Neuronal stem cell (in vitro differentiated cells): ENCODE measurements at regions not wholly inside any gene's neighbourhood (a gene's known extent, or its start where the extent isn't known, plus 50 kb on each side); places are given as distances from the start of the nearest gene placed in this dataset.

Experiments used
- DNase-seq: peaks from one replicate; pipeline ENCODE4 v3.0.0-alpha.2; 2013; ENCODE audit warnings: low spot score
- H2AFZ ChIP-seq: one replicate; pipeline ENCODE4 v1.6.1; 2013; ENCODE audit warnings: mild to moderate bottlenecking, low read length, inconsistent platforms
- H2AK5ac ChIP-seq: 2 replicates; pipeline ENCODE4 v1.6.1; 2013; ENCODE audit warnings: low read depth, mild to moderate bottlenecking, inconsistent platforms, low read length, moderate library complexity, mixed read lengths
- H2BK120ac ChIP-seq: 2 replicates; pipeline ENCODE4 v1.6.1; 2013; ENCODE audit warnings: low read depth, mild to moderate bottlenecking, inconsistent platforms, low read length, moderate library complexity, mixed read lengths
- H2BK12ac ChIP-seq: one replicate; pipeline ENCODE4 v1.6.1; 2013; ENCODE audit warnings: low read length, inconsistent platforms
- H2BK15ac ChIP-seq: 2 replicates; pipeline ENCODE4 v1.6.1; 2013; ENCODE audit warnings: mild to moderate bottlenecking, low read length, inconsistent platforms, mixed read lengths
- H2BK5ac ChIP-seq: one replicate; pipeline ENCODE4 v1.6.1; 2013; ENCODE audit warnings: inconsistent platforms, mild to moderate bottlenecking, low read length, moderate library complexity
- H3K14ac ChIP-seq: one replicate; pipeline ENCODE4 v1.6.1; 2013; ENCODE audit warnings: low read length, inconsistent platforms
- H3K18ac ChIP-seq: 2 replicates; pipeline ENCODE4 v1.6.1; 2013; ENCODE audit warnings: low read length, inconsistent platforms
- H3K23ac ChIP-seq: 2 replicates; pipeline ENCODE4 v1.6.1; 2013; ENCODE audit warnings: low read depth, mild to moderate bottlenecking, mixed read lengths, low read length, inconsistent platforms; ENCODE audit not compliant: poor library complexity
- H3K27ac ChIP-seq: replicated peaks from 3 replicates; pipeline ENCODE4 v1.5.1; 2013; ENCODE audit warnings: low read length, inconsistent platforms
- H3K27me3 ChIP-seq, 3 experiments: 2 replicates each; pipeline ENCODE4 v1.6.1; 2013; ENCODE audit warnings: low read length in 3 of 3, mild to moderate bottlenecking in 2 of 3, inconsistent platforms in 1 of 3, low read depth in 1 of 3, mixed read lengths in 1 of 3, moderate library complexity in 1 of 3; ENCODE audit not compliant: control insufficient read depth in 3 of 3, insufficient read depth in 3 of 3
- H3K36me3 ChIP-seq, 2 donors: replicated peaks in 1 of 2; 2 replicates each; pipeline ENCODE4 v1.6.1; 2013; ENCODE audit warnings: low read length in 2 of 2; ENCODE audit not compliant: control insufficient read depth in 2 of 2, insufficient read depth in 2 of 2
- H3K4ac ChIP-seq: 2 replicates; pipeline ENCODE4 v1.6.1; 2013; ENCODE audit warnings: inconsistent platforms, mild to moderate bottlenecking, low read length, moderate library complexity
- H3K4me1 ChIP-seq, 2 donors: 1 replicate in 1 of 2; 2 replicates in 1 of 2; pipeline ENCODE4 v1.6.1; 2013; ENCODE audit warnings: low read length in 2 of 2, low read depth in 1 of 2; ENCODE audit not compliant: control insufficient read depth in 2 of 2, insufficient read depth in 1 of 2
- H3K4me2 ChIP-seq: one replicate; pipeline ENCODE4 v1.6.1; 2013; ENCODE audit warnings: mild to moderate bottlenecking, low read length, inconsistent platforms; ENCODE audit not compliant: insufficient read depth, poor library complexity, severe bottlenecking
- H3K4me3 ChIP-seq, 2 donors: 2 replicates each; pipeline ENCODE4 v1.5.1; 2013; ENCODE audit warnings: low read length in 2 of 2, mild to moderate bottlenecking in 2 of 2, inconsistent platforms in 1 of 2, moderate library complexity in 1 of 2
- H3K79me1 ChIP-seq: one replicate; pipeline ENCODE4 v1.6.1; 2013; ENCODE audit warnings: low read depth, mild to moderate bottlenecking, inconsistent platforms, low read length, moderate library complexity
- H3K9ac ChIP-seq: one replicate; pipeline ENCODE4 v1.6.1; 2013; ENCODE audit warnings: mild to moderate bottlenecking, low read depth, low read length, inconsistent platforms; ENCODE audit not compliant: poor library complexity
- H3K9me3 ChIP-seq, 2 donors: replicated peaks in 1 of 2; 2 replicates each; pipeline versions ENCODE3 to v1.6.1; 2013; ENCODE audit warnings: low read length in 2 of 2, mild to moderate bottlenecking in 2 of 2, inconsistent platforms in 1 of 2, low read depth in 1 of 2, mixed read lengths in 1 of 2, moderate library complexity in 1 of 2; ENCODE audit not compliant: control insufficient read depth in 2 of 2, insufficient read depth in 1 of 2
- H4K8ac ChIP-seq: one replicate; pipeline ENCODE4 v1.6.1; 2013; ENCODE audit warnings: low read depth, mild to moderate bottlenecking, inconsistent platforms, low read length, moderate library complexity
- H4K91ac ChIP-seq: one replicate; pipeline ENCODE4 v1.6.1; 2013; ENCODE audit warnings: low read length, low read depth, mild to moderate bottlenecking, inconsistent platforms; ENCODE audit not compliant: poor library complexity
- WGBS, 2 donors: extraction: QIAGEN DNeasy Blood & Tissue Kit; methylation state at CpG; one replicate each; pipeline ENCODE4 v1.1.7; 2013; ENCODE audit warnings: missing lambda C conversion rate in 2 of 2, mixed read lengths in 1 of 2; ENCODE audit not compliant: insufficient read length in 2 of 2, insufficient replicate concordance in 1 of 2; ENCODE audit errors: extremely low coverage in 2 of 2; 5-methylcytosine and 5-hydroxymethylcytosine counted together

- Histone ChIP-seq H2BK120ac (no peak overlapping the region), H3K4me3 (no peak overlapping the region), H3K27me3 (no peaks in the 10 kb centered on the region), H3K14ac (no peak overlapping the region), H3K4me2 (no peak overlapping the region), H3K4ac (no peak overlapping the region), H2AFZ (no peak overlapping the region), H3K27ac (no peak overlapping the region), H3K18ac (no peak overlapping the region), H3K36me3 (no peaks in the 10 kb centered on the region), H4K91ac (no peak overlapping the region), H3K4me1 (peaks cover 0 to 9% of the 10 kb centered on the region in 2 donors), H2AK5ac (no peak overlapping the region), H3K79me1 (no peaks in the 10 kb centered on the region), H3K9me3 (peaks cover 0 to 4% of the 10 kb centered on the region in 2 donors), H2BK5ac (no peak overlapping the region), H2BK12ac (no peak overlapping the region), H2BK15ac (no peak overlapping the region), H3K23ac (no peak overlapping the region), H4K8ac (no peak overlapping the region), H3K9ac (no peak overlapping the region)
- no peak for DNase-seq
- WGBS, 2 donors: no CpG with 5 or more reads among the region's 4 CpGs
These were observed 216.0 kb downstream of the RAB28 start for GRCh38 chr4:13268165-13268564.

DNA sequence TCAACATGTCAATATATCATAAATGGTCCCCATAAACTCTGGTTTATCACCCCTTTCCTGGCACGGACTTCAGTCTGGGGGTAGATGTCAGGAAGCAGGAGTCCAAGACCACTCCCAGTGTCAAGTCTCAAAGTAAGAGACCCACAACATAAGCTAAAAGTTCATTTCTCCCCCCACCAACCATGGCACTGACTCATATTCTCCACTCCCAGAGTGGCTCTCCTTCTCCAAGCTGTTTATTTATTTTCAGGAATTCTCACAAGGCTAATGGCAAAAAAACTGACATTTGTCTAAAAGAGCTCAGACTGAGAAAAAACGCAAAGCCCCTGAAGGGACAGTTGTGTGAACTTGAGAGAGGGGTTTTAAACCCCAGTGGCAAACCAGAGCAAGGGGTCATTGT lies 217.0 kb downstream of the RAB28 start:
- Histone ChIP-seq H3K27ac (no peak overlapping the region), H4K91ac (no peak overlapping the region), H3K27me3 (no peaks in the 10 kb centered on the region), H3K9me3 (peaks cover 0 to 4% of the 10 kb centered on the region in 2 donors), H3K36me3 (no peaks in the 10 kb centered on the region), H3K18ac (no peak overlapping the region), H3K4me2 (no peak overlapping the region), H3K4me1 (peaks cover 0 to 9% of the 10 kb centered on the region in 2 donors), H3K79me1 (no peaks in the 10 kb centered on the region), H3K14ac (no peak overlapping the region), H3K4ac (no peak overlapping the region), H4K8ac (no peak overlapping the region), H2BK120ac (no peak overlapping the region), H2BK12ac (no peak overlapping the region), H3K4me3 (no peak overlapping the region), H2AFZ (no peak overlapping the region), H2BK15ac (no peak overlapping the region), H3K9ac (no peak overlapping the region), H3K23ac (no peak overlapping the region), H2BK5ac (no peak overlapping the region), H2AK5ac (no peak overlapping the region)
- DNase-seq: no peak
- no CpG with 5 or more reads among the region's 2 CpGs for WGBS, 2 donors

GRCh38 chr4:13266687-13267086 lies 217.5 kb downstream of the RAB28 start:
- Histone ChIP-seq H3K79me1 (no peaks in the 10 kb centered on the region), H3K9me3 (peaks cover 0 to 4% of the 10 kb centered on the region in 2 donors), H4K91ac (no peak overlapping the region), H3K36me3 (no peaks in the 10 kb centered on the region), H3K23ac (no peak overlapping the region), H3K9ac (no peak overlapping the region), H3K27me3 (no peaks in the 10 kb centered on the region), H3K27ac (no peak overlapping the region), H3K4me2 (no peak overlapping the region), H2BK5ac (no peak overlapping the region), H3K14ac (no peak overlapping the region), H2BK15ac (no peak overlapping the region), H3K18ac (no peak overlapping the region), H2BK120ac (no peak overlapping the region), H3K4ac (no peak overlapping the region), H2BK12ac (no peak overlapping the region), H4K8ac (no peak overlapping the region), H3K4me1 (peaks cover 0 to 9% of the 10 kb centered on the region in 2 donors), H2AFZ (no peak overlapping the region), H2AK5ac (no peak overlapping the region), H3K4me3 (no peak overlapping the region)
- DNase-seq: no peak
- WGBS, 2 donors: no CpG with 5 or more reads among the region's 3 CpGs

DNA sequence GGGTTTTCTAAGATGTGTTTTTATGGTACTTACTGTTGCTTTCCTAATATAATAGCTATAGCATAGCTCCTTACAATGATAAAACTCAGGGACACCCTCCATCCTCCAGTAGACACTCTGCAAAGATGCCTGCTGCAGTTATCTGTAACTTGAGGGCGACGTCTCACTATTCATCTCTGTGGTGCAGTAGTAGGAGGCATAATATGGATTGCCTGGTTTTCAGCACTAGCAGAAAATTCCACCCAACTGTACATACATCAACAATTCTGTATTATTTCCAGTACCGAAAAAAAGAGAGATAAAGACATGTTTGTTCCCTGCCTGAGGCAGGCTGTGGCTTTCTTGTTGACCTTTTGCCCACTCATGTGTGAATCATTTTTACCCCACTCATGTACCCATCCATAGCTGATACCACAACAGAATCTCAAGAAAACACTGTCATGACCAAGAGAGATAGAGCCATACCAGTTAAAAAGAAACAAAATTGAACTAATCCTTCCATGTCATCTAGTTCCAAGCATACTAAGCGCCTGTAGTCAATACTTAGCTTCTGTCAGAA lies 220.1 kb downstream of the RAB28 start:
- Histone ChIP-seq H2BK12ac (no peak overlapping the region), H3K27ac (no peak overlapping the region), H3K18ac (no peak overlapping the region), H2AK5ac (no peak overlapping the region), H2BK5ac (no peak overlapping the region), H2BK15ac (no peak overlapping the region), H3K4ac (no peak overlapping the region), H4K8ac (no peak overlapping the region), H2AFZ (no peak overlapping the region), H4K91ac (no peak overlapping the region), H3K27me3 (no peaks in the 10 kb centered on the region), H3K4me1 (peaks cover 0 to 9% of the 10 kb centered on the region in 2 donors), H3K4me2 (no peak overlapping the region), H3K14ac (no peak overlapping the region), H3K9ac (no peak overlapping the region), H3K9me3 (no peaks in the 10 kb centered on the region), H3K4me3 (no peak overlapping the region), H3K23ac (no peak overlapping the region), H2BK120ac (no peak overlapping the region), H3K36me3 (no peaks in the 10 kb centered on the region), H3K79me1 (no peaks in the 10 kb centered on the region)
- WGBS, 2 donors: no CpG with 5 or more reads among the region's 4 CpGs
- DNase-seq: no peak
